Gastroesophageal sphincter (tissue), 4 donors: ENCODE measurements at regions not wholly inside any gene's neighbourhood (a gene's known extent, or its start where the extent isn't known, plus 50 kb on each side); places are given as distances from the start of the nearest gene placed in this dataset.

ENCODE experiments used
- ATAC-seq: fragments of 150-250 bp; one replicate; pipeline ENCODE4 v1.9.1; 2016; ENCODE audit warnings: mild to moderate bottlenecking, moderate library complexity
- H3K27ac ChIP-seq, 4 donors: fragments of 200-600 bp; sonication (generic) in 3 of 4; 1 replicate in 3 of 4; 2 replicates in 1 of 4; pipeline ENCODE4 v1.5.1; 2016 to 2019
- H3K27me3 ChIP-seq: fragments of 200-600 bp; sonication (generic); one replicate; pipeline ENCODE4 v1.5.1; 2019
- H3K36me3 ChIP-seq, 2 donors: fragments of 200-600 bp; sonication (generic); one replicate each; pipeline ENCODE4 v1.5.1; 2019; ENCODE audit warnings: control low read depth in 1 of 2
- H3K4me1 ChIP-seq, 3 donors: fragments of 200-600 bp; sonication (generic); 1 replicate in 2 of 3; 2 replicates in 1 of 3; pipeline ENCODE4 v1.5.1; 2016 to 2019; ENCODE audit warnings: control low read depth in 2 of 3
- H3K4me3 ChIP-seq, 2 donors: fragments of 200-600 bp; sonication (generic); one replicate each; pipeline ENCODE4 v1.5.1; 2019; ENCODE audit warnings: mild to moderate bottlenecking in 1 of 2, moderate library complexity in 1 of 2
- H3K9me3 ChIP-seq, 3 donors: fragments of 200-600 bp; sonication (generic); one replicate each; pipeline ENCODE4 v1.5.1; 2017 to 2019; ENCODE audit warnings: control low read depth in 2 of 3
- EP300 ChIP-seq: sonication (generic); formaldehyde crosslinking; IDR thresholded peaks from one replicate; pipeline ENCODE4 v1.6.1; 2017; ENCODE audit warnings: antibody characterized with exemption, mild to moderate bottlenecking
- POLR2A ChIP-seq, 2 donors: fragments of 450-650 bp; IDR thresholded peaks; one replicate each; pipeline ENCODE4 v1.6.1; 2017; ENCODE audit warnings: antibody characterized with exemption in 2 of 2, mild to moderate bottlenecking in 2 of 2, moderate library complexity in 1 of 2
- POLR2AphosphoS5 ChIP-seq: sonication (generic); formaldehyde crosslinking; IDR thresholded peaks from one replicate; pipeline ENCODE4 v1.6.1; 2017; ENCODE audit warnings: antibody characterized with exemption
- WGBS, 2 donors: methylation state at CpG; one replicate each; pipeline ENCODE4 v1.1.5; 2018; ENCODE audit warnings: low coverage in 1 of 2; 5-methylcytosine and 5-hydroxymethylcytosine counted together
- TF ChIP-seq, protein P1 (sequence below), 4 experiments: fragments of 200-600 bp in 2 of 4; fragments of 450-650 bp in 2 of 4; sonication (generic) in 1 of 4; IDR thresholded peaks; one replicate each; pipeline ENCODE4 v1.5.1; 2017 to 2019; ENCODE audit warnings: antibody characterized with exemption in 4 of 4, mild to moderate bottlenecking in 2 of 4, moderate library complexity in 2 of 4

DNA sequence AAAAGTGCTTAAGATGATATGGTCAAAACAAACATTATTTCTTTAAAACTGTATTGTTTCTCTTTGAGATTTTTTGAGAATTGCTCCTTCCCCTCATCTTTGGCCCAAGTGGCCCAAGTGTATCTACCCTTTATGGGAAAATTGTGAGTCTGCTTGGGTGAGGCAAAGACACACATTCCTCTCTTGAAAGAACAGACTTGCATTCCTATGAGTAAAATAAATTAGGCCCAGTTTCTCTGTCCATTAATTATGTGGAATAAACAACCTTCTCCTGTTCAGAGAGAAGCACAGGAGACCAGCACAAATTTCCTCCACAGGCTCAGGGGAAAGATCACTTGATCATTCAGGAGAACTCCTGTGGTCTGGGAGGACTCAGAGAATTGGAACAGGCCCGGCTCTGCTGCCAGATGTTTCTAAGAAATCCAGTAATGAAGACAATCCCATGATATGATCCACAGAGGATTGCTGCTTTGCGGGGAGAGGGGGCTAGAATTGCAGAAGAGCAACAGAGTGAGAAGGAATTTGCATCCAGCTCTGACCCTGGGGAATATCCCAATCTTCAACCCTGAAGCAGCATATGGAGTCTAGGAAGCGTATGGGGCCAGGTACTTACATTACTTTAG, 53.8 kb upstream of the BOC start:
- Histone ChIP-seq H3K4me3 (no peak overlapping the region), H3K27ac (peak overlapping the region; percentile 8 to 79 (median 74)), H3K36me3 (no peaks in the 10 kb centered on the region), H3K9me3 (no peaks in the 10 kb centered on the region), H3K27me3 (no peaks in the 10 kb centered on the region), H3K4me1 (peaks cover 9 to 58% (median 13%) of the 10 kb centered on the region in 3 donors)
- TF ChIP-seq POLR2AphosphoS5 (peak; percentile 46), EP300 (no peak)
- 50 to 63% methylated on average over 2 of the region's 3 CpGs for WGBS, 2 donors
- peak; percentile 81 for ATAC-seq

DNA sequence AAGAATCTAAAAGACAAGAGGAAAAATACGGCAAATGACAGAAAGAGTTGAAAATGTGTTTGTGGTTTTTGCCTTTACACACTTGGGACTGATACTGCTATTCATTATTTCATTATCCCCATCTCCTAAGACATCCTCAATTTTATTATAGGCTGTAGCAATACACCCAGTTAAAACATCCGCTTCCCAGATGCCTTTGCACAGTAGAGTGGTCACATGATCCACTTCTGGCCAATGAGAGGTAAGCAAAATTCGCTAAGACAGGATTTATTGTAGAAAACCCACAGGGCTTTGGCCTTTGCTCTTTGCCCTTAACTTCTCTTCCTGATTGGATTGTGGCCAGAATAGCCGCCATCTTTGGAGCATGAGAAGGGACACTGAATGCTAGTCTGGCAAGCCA, 53.2 kb upstream of the BOC start:
- no peak for ATAC-seq
- H3K27ac ChIP-seq = peak overlapping the region; percentile 8 to 79 (median 74)

More for the DNA sequence above, 53.2 kb upstream of the BOC start:
- Histone ChIP-seq H3K4me3 (no peak overlapping the region), H3K36me3 (no peaks in the 10 kb centered on the region), H3K4me1 (peaks cover 9 to 52% (median 13%) of the 10 kb centered on the region in 3 donors), H3K9me3 (no peaks in the 10 kb centered on the region), H3K27me3 (no peaks in the 10 kb centered on the region)
- WGBS, 2 donors = 75 to 78% methylated on average over 3 to 4 of the region's 4 CpGs
- TF ChIP-seq EP300 = no peak
- TF ChIP-seq, protein P1, sequence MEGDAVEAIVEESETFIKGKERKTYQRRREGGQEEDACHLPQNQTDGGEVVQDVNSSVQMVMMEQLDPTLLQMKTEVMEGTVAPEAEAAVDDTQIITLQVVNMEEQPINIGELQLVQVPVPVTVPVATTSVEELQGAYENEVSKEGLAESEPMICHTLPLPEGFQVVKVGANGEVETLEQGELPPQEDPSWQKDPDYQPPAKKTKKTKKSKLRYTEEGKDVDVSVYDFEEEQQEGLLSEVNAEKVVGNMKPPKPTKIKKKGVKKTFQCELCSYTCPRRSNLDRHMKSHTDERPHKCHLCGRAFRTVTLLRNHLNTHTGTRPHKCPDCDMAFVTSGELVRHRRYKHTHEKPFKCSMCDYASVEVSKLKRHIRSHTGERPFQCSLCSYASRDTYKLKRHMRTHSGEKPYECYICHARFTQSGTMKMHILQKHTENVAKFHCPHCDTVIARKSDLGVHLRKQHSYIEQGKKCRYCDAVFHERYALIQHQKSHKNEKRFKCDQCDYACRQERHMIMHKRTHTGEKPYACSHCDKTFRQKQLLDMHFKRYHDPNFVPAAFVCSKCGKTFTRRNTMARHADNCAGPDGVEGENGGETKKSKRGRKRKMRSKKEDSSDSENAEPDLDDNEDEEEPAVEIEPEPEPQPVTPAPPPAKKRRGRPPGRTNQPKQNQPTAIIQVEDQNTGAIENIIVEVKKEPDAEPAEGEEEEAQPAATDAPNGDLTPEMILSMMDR (IDR thresholded peaks at IDR 0.05) = no peak
- no peak for TF ChIP-seq POLR2AphosphoS5
- TF ChIP-seq POLR2A (IDR thresholded peaks at IDR 0.05) = no peak
